GM12872 (cell line): ENCODE measurements at regions not wholly inside any gene's neighbourhood (a gene's known extent, or its start where the extent isn't known, plus 50 kb on each side); places are given as distances from the start of the nearest gene placed in this dataset.

Experiments used
- TF ChIP-seq, protein P1 (sequence below): IDR thresholded peaks from 3 replicates; pipeline ENCODE4 v1.5.1; 2011; ENCODE audit warnings: low read depth, mild to moderate bottlenecking, low read length, moderate library complexity; ENCODE audit not compliant: insufficient read depth

DNA sequence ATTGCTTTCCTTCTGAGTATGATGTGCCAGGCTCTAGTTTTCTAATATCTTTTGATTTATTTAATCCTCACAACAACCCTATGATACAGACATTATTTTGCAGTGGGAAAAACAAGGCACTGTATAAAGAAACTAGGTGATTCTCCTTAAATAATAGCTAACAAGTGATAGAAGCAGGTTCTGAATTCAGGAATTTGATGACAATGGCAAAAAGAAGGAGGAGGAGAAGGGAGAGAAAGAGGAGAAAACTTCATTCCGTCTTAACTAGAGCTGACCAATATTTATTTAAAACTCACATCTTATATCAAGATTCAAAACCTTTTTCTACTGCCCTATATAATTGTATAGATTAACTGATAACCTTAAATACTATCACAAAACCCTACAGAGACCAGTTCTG lies 1477.1 kb upstream of the PCDH7 start:
- TF ChIP-seq, protein P1, sequence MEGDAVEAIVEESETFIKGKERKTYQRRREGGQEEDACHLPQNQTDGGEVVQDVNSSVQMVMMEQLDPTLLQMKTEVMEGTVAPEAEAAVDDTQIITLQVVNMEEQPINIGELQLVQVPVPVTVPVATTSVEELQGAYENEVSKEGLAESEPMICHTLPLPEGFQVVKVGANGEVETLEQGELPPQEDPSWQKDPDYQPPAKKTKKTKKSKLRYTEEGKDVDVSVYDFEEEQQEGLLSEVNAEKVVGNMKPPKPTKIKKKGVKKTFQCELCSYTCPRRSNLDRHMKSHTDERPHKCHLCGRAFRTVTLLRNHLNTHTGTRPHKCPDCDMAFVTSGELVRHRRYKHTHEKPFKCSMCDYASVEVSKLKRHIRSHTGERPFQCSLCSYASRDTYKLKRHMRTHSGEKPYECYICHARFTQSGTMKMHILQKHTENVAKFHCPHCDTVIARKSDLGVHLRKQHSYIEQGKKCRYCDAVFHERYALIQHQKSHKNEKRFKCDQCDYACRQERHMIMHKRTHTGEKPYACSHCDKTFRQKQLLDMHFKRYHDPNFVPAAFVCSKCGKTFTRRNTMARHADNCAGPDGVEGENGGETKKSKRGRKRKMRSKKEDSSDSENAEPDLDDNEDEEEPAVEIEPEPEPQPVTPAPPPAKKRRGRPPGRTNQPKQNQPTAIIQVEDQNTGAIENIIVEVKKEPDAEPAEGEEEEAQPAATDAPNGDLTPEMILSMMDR: no peak

DNA sequence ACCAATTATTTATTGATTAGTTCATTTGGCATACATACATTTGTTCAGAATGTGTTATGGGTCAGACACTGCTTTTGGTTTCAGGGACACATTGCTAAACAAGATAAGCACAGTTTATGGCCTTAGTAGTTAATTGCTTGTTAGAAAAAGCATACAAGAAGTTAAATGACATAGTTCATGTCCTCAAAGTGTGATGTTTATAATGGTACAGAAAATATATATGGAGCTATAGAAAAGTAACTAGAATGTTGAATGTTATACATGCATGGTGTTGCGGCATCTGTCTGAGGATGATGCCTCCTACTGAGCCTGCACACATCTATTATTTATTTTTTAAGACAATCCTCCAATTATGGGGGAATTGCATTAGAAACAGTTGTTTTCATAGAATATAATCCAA lies 1476.3 kb upstream of the PCDH7 start:
- TF ChIP-seq, protein P1: no peak

DNA sequence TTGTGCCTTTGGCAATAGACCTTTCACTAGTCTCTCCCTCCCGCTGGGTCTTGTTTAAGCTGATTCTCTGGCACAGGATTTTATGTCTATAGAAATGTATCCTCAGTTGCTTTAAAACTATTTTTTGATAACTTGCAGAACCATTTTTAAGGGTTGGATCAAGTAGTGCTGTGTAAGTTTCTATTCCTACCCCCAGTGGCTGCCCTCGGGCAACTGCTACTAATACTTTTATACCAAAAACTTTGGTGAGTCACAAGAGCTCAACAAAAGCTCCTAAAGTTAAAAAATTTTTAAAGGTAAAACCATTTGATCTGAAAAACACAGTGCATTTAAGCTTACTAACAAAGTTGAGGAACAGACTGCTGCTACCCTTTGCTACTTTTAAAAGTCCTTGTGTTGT lies 1460.6 kb upstream of the PCDH7 start:
- TF ChIP-seq, protein P1: no peak

DNA sequence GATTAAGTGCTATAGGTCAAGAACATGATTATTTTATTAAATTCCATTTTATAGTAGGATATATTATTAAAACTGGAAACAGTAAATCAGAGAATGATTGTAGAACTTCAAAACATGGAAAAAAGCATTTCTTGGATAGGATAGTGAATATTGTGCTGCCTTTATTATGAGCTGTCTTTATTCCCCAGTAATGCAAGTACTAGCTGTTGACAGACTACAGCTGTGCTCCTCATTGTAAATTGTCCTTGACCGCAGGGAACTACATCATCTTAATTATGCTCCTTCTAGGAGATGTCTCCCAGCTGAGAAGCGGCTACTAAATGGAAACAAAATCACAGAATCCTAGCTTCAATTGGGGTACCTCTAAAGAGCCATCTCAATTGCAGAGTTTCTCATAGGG lies 1457.2 kb upstream of the PCDH7 start:
- TF ChIP-seq, protein P1: no peak

DNA sequence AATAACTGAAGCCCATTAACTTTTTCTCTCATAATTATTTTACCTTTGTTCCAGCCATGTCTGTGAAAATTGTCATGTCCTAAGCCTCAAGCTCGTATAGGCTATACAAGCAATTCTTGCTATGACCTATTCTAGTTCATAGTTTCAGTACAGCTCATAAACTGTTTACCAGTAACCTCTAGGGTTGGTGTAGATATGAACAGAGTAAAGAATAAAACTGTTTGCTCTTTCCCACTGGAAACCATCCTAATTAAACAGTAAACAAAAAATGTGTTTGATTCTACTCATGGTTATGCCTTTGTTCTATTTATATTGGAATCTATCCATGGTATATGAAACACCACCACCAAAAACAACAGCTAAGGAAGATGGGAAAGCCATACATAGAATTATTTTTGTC lies 1444.0 kb upstream of the PCDH7 start:
- TF ChIP-seq, protein P1: no peak

DNA sequence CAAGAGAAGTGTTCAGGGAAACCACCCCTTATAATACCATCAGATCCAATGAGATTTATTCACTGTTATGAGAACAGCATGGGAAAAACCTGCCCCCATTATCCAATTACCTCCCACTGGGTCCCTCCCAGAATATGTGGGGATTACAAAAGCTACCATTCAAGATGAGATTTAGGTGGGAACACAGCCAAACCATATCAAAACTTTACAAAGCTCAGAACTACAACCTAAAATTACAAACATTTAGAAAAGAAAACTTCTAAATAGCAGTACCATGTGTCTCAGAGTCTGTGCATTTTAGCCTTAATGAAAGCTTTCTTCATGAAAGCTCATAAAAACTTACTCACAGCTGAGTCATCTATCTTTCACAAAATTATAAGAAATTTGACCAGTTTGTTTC lies 1442.8 kb upstream of the PCDH7 start:
- TF ChIP-seq, protein P1: no peak

DNA sequence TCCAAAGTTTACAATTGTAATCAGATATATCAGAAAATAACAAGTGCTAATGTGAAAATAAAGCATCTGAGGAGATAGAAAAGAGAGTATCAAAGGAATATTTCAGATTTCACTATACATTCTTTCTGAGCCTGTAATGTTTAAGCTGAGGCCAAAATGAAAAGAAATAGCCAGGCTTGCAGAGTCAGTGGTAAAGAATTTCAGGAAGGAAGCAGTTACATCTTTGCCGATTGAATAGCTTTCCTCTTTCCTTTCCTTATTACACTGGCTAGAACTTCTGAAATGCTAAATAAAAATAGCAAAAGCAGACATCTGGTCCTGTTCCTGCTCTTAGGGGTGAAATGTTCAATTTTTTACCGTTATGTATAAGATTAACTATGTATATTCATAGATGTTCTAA lies 1441.6 kb upstream of the PCDH7 start:
- TF ChIP-seq, protein P1: no peak

DNA sequence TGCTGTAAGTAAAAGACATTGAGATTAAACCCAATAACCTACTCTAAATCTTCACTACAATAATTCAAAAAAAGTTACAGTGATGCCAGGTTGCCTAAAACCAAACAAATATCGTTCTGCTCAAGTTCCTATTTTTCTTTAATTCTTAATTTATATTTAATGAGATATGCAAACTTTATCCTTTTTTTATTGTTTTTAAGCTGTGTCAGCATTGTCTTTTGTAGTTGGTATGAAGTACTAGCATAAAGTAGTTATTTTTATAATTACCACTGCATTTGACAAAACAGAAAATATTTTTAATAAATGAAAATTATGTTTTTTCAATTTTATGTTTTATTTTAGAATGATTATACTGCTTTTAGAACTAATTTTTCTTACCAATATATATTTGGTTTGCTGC lies 1431.1 kb upstream of the PCDH7 start:
- TF ChIP-seq, protein P1: no peak
